Liver (tissue), 3 donors: ENCODE measurements at regions not wholly inside any gene's neighbourhood (a gene's known extent, or its start where the extent isn't known, plus 50 kb on each side); places are given as distances from the start of the nearest gene placed in this dataset.

Experiments used
- ATF3 ChIP-seq: IDR thresholded peaks from 2 replicates; pipeline ENCODE4 v1.6.1; 2016; ENCODE audit warnings: antibody characterized with exemption
- CTCF ChIP-seq: fragments of 150-350 bp; IDR thresholded peaks from 2 replicates; pipeline ENCODE4 v1.5.1; 2017; ENCODE audit warnings: improper control_type of control experiment, low read depth, low read length; ENCODE audit not compliant: missing input control
- EGR1 ChIP-seq, 2 donors: IDR thresholded peaks; 2 replicates each; pipeline ENCODE4 v1.6.1; 2016 to 2018; ENCODE audit warnings: antibody characterized with exemption in 2 of 2, low read depth in 2 of 2
- GABPA ChIP-seq, 2 donors: IDR thresholded peaks in 1 of 2; conservative IDR thresholded peaks in 1 of 2; 2 replicates each; pipeline ENCODE4 v1.6.1; 2016; ENCODE audit warnings: antibody characterized with exemption in 2 of 2, mild to moderate bottlenecking in 1 of 2, moderate library complexity in 1 of 2
- HNF4A ChIP-seq, 2 donors: conservative IDR thresholded peaks; 2 replicates each; pipeline ENCODE4 v1.6.1; 2016; ENCODE audit warnings: antibody characterized with exemption in 2 of 2, mild to moderate bottlenecking in 2 of 2
- JUND ChIP-seq, 2 donors: IDR thresholded peaks; 2 replicates each; pipeline ENCODE4 v1.6.1; 2016; ENCODE audit warnings: antibody characterized with exemption in 2 of 2
- RAD21 ChIP-seq, 2 donors: IDR thresholded peaks; 2 replicates each; pipeline ENCODE4 v1.6.1; 2016; ENCODE audit warnings: antibody characterized with exemption in 2 of 2, mild to moderate bottlenecking in 2 of 2
- REST ChIP-seq: IDR thresholded peaks from 2 replicates; pipeline ENCODE4 v1.6.1; 2016; ENCODE audit warnings: antibody characterized with exemption, mild to moderate bottlenecking
- SP1 ChIP-seq: IDR thresholded peaks from 2 replicates; pipeline ENCODE4 v1.6.1; 2018; ENCODE audit warnings: antibody characterized with exemption, mild to moderate bottlenecking
- TAF1 ChIP-seq: conservative IDR thresholded peaks from 2 replicates; pipeline ENCODE4 v1.6.1; 2016; ENCODE audit warnings: antibody characterized with exemption, mild to moderate bottlenecking
- YY1 ChIP-seq: IDR thresholded peaks from 2 replicates; pipeline ENCODE4 v1.6.1; 2016; ENCODE audit warnings: antibody characterized with exemption, mild to moderate bottlenecking
- ZBTB33 ChIP-seq: IDR thresholded peaks from 2 replicates; pipeline ENCODE4 v1.6.1; 2016; ENCODE audit warnings: antibody characterized with exemption
- donor health status: healthy.
- donor health status: healthy.

- TF ChIP-seq ATF3 = no peak
- TF ChIP-seq CTCF = no peak
- TF ChIP-seq REST = no peak
- no peak for TF ChIP-seq JUND (IDR thresholded peaks at IDR 0.05)
- TF ChIP-seq YY1 = no peak
- TF ChIP-seq RAD21 (IDR thresholded peaks at IDR 0.05) = no peak
- no peak for TF ChIP-seq EGR1 (IDR thresholded peaks at IDR 0.05; ENCODE audit: low read depth in 2 of 2)
- TF ChIP-seq HNF4A (conservative IDR thresholded peaks at IDR 0.05) = no peak
- no peak for TF ChIP-seq TAF1
- no peak for TF ChIP-seq SP1
- TF ChIP-seq ZBTB33 = no peak
- TF ChIP-seq GABPA (IDR thresholded peaks at IDR 0.05 in 1 of 2, conservative IDR thresholded peaks at IDR 0.05 in 1 of 2) = no peak
Measured at GRCh38 chr18:10332452-10332851, 122.0 kb upstream of the APCDD1 start.
